Endodermal cell (in vitro differentiated cells): ENCODE measurements at regions not wholly inside any gene's neighbourhood (a gene's known extent, or its start where the extent isn't known, plus 50 kb on each side); places are given as distances from the start of the nearest gene placed in this dataset.
"Not testable (repeated sequence)": the region's sequence is repeated elsewhere in the genome, so short reads cannot be mapped to it uniquely, and the experiment has no call there.

Experiments used
- DNase-seq: peaks from one replicate; pipeline ENCODE4 v3.0.0-alpha.2; 2017
- H3K27ac ChIP-seq: 2 replicates; pipeline ENCODE4 v1.5.1; 2013; ENCODE audit warnings: mild to moderate bottlenecking, low read depth, low read length, moderate library complexity
- H3K27me3 ChIP-seq: 2 replicates; pipeline ENCODE4 v1.6.1; 2013; ENCODE audit warnings: mild to moderate bottlenecking, low read length, moderate library complexity; ENCODE audit not compliant: insufficient read depth, control insufficient read depth, poor library complexity, severe bottlenecking
- H3K36me3 ChIP-seq: 2 replicates; pipeline ENCODE4 v1.7.0; 2013; ENCODE audit warnings: mild to moderate bottlenecking, low read length, moderate library complexity; ENCODE audit not compliant: control insufficient read depth, insufficient read depth
- H3K4me1 ChIP-seq: one replicate; pipeline ENCODE4 v1.7.0; 2013; ENCODE audit warnings: low read length; ENCODE audit not compliant: control insufficient read depth, insufficient read depth
- H3K4me3 ChIP-seq: 2 replicates; pipeline ENCODE4 v1.5.1; 2013; ENCODE audit warnings: mild to moderate bottlenecking, low read length, moderate library complexity
- H3K9ac ChIP-seq: 2 replicates; pipeline ENCODE4 v1.6.1; 2013; ENCODE audit warnings: mild to moderate bottlenecking, low read length, moderate library complexity; ENCODE audit not compliant: poor library complexity, severe bottlenecking; ENCODE audit errors: extremely low read depth
- H3K9me3 ChIP-seq: 2 replicates; pipeline ENCODE4 v1.6.1; 2013; ENCODE audit warnings: mild to moderate bottlenecking, low read length, moderate library complexity; ENCODE audit not compliant: control insufficient read depth
- H3K27ac Mint-ChIP-seq: 2 replicates; pipeline ENCODE4 v1.8.0; 2020; ENCODE audit warnings: mixed read lengths
- H3K27me3 Mint-ChIP-seq: 2 replicates; pipeline ENCODE4 v1.8.0; 2021; ENCODE audit warnings: mild to moderate bottlenecking, mixed read lengths; ENCODE audit not compliant: insufficient read depth
- H3K36me3 Mint-ChIP-seq: 2 replicates; pipeline ENCODE4 v1.8.0; 2020; ENCODE audit warnings: low read depth, mixed read lengths
- H3K4me1 Mint-ChIP-seq: 2 replicates; pipeline ENCODE4 v1.8.0; 2020; ENCODE audit warnings: mixed read lengths
- H3K4me3 Mint-ChIP-seq: 2 replicates; pipeline ENCODE4 v1.8.0; 2020; ENCODE audit warnings: mild to moderate bottlenecking, moderate library complexity, mixed read lengths
- H3K9me3 Mint-ChIP-seq: 2 replicates; pipeline ENCODE4 v1.8.0; 2020; ENCODE audit warnings: mild to moderate bottlenecking, mixed read lengths
- WGBS, 2 experiments: methylation state at CpG; one replicate each; pipeline versions ENCODE4 v1.1.5 to v1.1.7; 2013; ENCODE audit warnings: missing lambda C conversion rate in 2 of 2, mixed read lengths in 1 of 2; ENCODE audit not compliant: insufficient coverage in 1 of 2, insufficient read length in 1 of 2; 5-methylcytosine and 5-hydroxymethylcytosine counted together
- TF ChIP-seq, protein P1 (sequence below): fragments of 200-600 bp; sonication (generic); conservative IDR thresholded peaks from 2 replicates; pipeline ENCODE4 v1.5.0; 2021; ENCODE audit warnings: antibody characterized with exemption, mild to moderate bottlenecking

DNA sequence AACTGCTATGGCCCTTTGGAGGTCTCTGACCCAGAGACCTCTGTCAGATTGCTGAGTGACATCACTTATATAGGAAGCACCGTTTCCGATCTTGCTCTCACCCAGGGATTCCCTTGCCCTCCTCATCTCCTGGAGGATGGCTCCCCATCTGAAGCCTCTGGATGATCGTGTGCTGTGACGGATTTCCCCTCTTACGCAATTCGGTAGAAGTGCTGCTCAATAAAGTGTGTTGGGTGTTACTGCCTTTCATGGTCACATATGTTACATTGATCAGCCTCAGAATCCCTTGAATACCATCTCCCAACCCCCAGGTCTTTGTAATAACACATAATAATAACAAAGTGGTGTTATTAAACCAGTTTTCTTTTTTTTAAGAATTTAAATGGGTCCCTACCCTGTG is 107.3 kb upstream of the CLEC14A start:
- H3K36me3 ChIP-seq: no peaks in the 10 kb centered on the region
- no peaks in the 10 kb centered on the region for H3K36me3 Mint-ChIP-seq
- no peak overlapping the region for H3K27ac Mint-ChIP-seq
- WGBS, 2 experiments: 88 to 92% methylated on average over 2 to 6 of the region's 6 CpGs
- no peaks in the 10 kb centered on the region for H3K27me3 Mint-ChIP-seq
- H3K9ac ChIP-seq: no peak overlapping the region
- no peaks in the 10 kb centered on the region for H3K9me3 ChIP-seq
- H3K4me1 Mint-ChIP-seq: no peaks in the 10 kb centered on the region
- no peaks in the 10 kb centered on the region for H3K4me1 ChIP-seq
- no peak overlapping the region for H3K27ac ChIP-seq
- TF ChIP-seq, protein P1, sequence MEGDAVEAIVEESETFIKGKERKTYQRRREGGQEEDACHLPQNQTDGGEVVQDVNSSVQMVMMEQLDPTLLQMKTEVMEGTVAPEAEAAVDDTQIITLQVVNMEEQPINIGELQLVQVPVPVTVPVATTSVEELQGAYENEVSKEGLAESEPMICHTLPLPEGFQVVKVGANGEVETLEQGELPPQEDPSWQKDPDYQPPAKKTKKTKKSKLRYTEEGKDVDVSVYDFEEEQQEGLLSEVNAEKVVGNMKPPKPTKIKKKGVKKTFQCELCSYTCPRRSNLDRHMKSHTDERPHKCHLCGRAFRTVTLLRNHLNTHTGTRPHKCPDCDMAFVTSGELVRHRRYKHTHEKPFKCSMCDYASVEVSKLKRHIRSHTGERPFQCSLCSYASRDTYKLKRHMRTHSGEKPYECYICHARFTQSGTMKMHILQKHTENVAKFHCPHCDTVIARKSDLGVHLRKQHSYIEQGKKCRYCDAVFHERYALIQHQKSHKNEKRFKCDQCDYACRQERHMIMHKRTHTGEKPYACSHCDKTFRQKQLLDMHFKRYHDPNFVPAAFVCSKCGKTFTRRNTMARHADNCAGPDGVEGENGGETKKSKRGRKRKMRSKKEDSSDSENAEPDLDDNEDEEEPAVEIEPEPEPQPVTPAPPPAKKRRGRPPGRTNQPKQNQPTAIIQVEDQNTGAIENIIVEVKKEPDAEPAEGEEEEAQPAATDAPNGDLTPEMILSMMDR: no peak
- H3K9me3 Mint-ChIP-seq: no peaks in the 10 kb centered on the region
- H3K4me3 ChIP-seq: no peak overlapping the region
- H3K4me3 Mint-ChIP-seq: no peak overlapping the region
- no peak for DNase-seq
- no peaks in the 10 kb centered on the region for H3K27me3 ChIP-seq

- peaks cover 25% of the 10 kb centered on the region for H3K9me3 Mint-ChIP-seq
- no peak for DNase-seq
- Histone ChIP-seq H3K27me3 (no peaks in the 10 kb centered on the region), H3K9ac (no peak overlapping the region), H3K9me3 (peaks cover 19% of the 10 kb centered on the region), H3K27ac (no peak overlapping the region), H3K4me3 (no peak overlapping the region), H3K4me1 (no peaks in the 10 kb centered on the region), H3K36me3 (no peaks in the 10 kb centered on the region)
- no peaks in the 10 kb centered on the region for H3K27me3 Mint-ChIP-seq
- H3K27ac Mint-ChIP-seq: no peak overlapping the region
- no peak overlapping the region for H3K4me3 Mint-ChIP-seq
- WGBS, 2 experiments: 83 to 100% methylated on average over 1 of the region's 1 CpG
- no peaks in the 10 kb centered on the region for H3K36me3 Mint-ChIP-seq
- no peaks in the 10 kb centered on the region for H3K4me1 Mint-ChIP-seq
- TF ChIP-seq, protein P1: no peak
Measured at GRCh38 chr14:38357557-38357956, 101.7 kb upstream of the CLEC14A start.

- not testable (repeated sequence) for H3K4me3 Mint-ChIP-seq, H3K27ac ChIP-seq, H3K4me1 Mint-ChIP-seq, H3K4me3 ChIP-seq, H3K27ac Mint-ChIP-seq, H3K27me3 Mint-ChIP-seq, H3K9ac ChIP-seq, H3K36me3 Mint-ChIP-seq, H3K4me1 ChIP-seq, H3K36me3 ChIP-seq, H3K27me3 ChIP-seq, DNase-seq
- peaks cover 19% of the 10 kb centered on the region for H3K9me3 ChIP-seq
- peaks cover 25% of the 10 kb centered on the region for H3K9me3 Mint-ChIP-seq
- 92% methylated on average over 2 of the region's 2 CpGs; no CpG with 5 or more reads in 1 of the 2 experiments for WGBS, 2 experiments
Measured at GRCh38 chr14:38355473-38355872, 99.6 kb upstream of the CLEC14A start.

- WGBS, 2 experiments: 60 to 93% methylated on average over 1 of the region's 1 CpG
- Mint-ChIP-seq H3K36me3 (no peaks in the 10 kb centered on the region), H3K4me3 (no peak overlapping the region), H3K4me1 (peaks cover 2% of the 10 kb centered on the region), H3K27me3 (peaks cover 30% of the 10 kb centered on the region), H3K9me3 (peaks cover 8% of the 10 kb centered on the region), H3K27ac (no peak overlapping the region)
- Histone ChIP-seq H3K4me1 (no peaks in the 10 kb centered on the region), H3K9ac (no peak overlapping the region), H3K4me3 (no peak overlapping the region), H3K27me3 (no peaks in the 10 kb centered on the region), H3K36me3 (no peaks in the 10 kb centered on the region), H3K27ac (no peak overlapping the region), H3K9me3 (peaks cover 4% of the 10 kb centered on the region)
- TF ChIP-seq, protein P1: no peak
- no peak for DNase-seq
Measured at GRCh38 chr14:38350102-38350501, 94.2 kb upstream of the CLEC14A start.
